Ureter (tissue), 1 donor: ENCODE measurements at regions not wholly inside any gene's neighbourhood (a gene's known extent, or its start where the extent isn't known, plus 50 kb on each side); places are given as distances from the start of the nearest gene placed in this dataset.
A peak's percentile ranks its signal among the peaks of the same experiment; 100 is the strongest.

Source experiments
- DNase-seq: peaks from one replicate; pipeline ENCODE4 v3.0.0-alpha.2; 2020; ENCODE audit warnings: low spot score
- donor health status: DM: yes; HTN: yes; CAD: no.

DNA sequence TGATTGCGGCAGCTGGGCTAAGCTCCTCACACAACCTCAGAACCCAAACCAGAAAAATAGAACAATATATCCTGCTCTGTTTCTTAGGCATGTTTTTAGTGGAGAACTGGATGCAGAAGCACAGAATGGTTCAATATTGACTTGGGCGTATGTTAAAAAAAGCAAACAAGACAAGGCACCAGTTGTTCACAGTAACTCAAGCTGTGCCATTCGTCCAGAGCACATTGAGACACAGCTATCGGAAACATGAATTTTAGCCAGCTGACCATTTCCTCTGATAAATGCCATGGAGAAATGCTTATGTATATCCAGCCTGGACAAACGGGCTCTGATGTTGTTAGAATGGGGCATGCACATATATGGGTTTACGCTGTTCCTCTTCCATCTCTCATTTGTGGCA lies 129.2 kb upstream of the PDZRN3 start:
- DNase-seq: no peak

GRCh38 chr3:73752338-73752737 lies 127.6 kb upstream of the PDZRN3 start:
- DNase-seq: no peak

DNA sequence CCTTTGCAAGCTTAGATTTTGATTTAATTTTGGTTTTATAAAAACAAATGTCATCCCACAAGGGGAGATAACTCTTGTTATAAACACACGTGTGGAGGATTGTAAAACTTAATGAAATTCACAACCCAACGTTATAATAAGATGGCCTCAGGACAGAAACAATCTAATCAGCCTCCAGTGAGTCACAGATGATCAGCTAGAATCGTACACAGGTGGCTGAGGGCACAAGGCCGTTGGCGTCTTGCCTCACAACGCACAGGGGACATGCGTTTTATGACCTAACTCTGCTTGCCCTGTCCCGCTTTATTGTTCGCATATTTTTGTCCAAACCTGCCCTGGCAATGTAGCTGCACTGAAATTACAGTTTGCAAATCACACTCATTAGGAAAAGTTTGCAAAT lies 121.9 kb upstream of the PDZRN3 start:
- DNase-seq: no peak

- no peak for DNase-seq
Measured at GRCh38 chr3:73745526-73746191, 120.9 kb upstream of the PDZRN3 start.

DNA sequence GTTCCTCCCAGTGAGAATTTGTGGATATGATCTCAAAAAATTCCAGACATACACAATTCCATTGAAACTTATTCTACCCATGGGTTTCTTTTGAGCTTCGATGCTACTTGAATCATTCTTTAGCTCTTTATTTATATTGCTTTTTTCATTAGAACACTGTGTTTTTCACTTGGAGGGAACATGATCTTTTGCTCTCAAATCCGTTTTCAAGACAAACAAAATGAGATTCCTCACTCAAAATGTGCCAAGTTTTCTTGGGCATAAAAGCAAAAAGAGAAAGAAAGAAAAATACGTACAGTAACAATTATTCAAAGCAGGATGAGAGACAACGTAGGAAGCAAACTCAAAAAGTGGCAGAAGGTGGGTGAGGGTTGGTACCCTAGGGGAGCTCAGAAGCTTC lies 118.8 kb upstream of the PDZRN3 start:
- DNase-seq: no peak

- DNase-seq: no peak
Measured at GRCh38 chr3:73739791-73740453, 115.2 kb upstream of the PDZRN3 start.

GRCh38 chr3:73738711-73739110 lies 114.0 kb upstream of the PDZRN3 start:
- no peak for DNase-seq

DNA sequence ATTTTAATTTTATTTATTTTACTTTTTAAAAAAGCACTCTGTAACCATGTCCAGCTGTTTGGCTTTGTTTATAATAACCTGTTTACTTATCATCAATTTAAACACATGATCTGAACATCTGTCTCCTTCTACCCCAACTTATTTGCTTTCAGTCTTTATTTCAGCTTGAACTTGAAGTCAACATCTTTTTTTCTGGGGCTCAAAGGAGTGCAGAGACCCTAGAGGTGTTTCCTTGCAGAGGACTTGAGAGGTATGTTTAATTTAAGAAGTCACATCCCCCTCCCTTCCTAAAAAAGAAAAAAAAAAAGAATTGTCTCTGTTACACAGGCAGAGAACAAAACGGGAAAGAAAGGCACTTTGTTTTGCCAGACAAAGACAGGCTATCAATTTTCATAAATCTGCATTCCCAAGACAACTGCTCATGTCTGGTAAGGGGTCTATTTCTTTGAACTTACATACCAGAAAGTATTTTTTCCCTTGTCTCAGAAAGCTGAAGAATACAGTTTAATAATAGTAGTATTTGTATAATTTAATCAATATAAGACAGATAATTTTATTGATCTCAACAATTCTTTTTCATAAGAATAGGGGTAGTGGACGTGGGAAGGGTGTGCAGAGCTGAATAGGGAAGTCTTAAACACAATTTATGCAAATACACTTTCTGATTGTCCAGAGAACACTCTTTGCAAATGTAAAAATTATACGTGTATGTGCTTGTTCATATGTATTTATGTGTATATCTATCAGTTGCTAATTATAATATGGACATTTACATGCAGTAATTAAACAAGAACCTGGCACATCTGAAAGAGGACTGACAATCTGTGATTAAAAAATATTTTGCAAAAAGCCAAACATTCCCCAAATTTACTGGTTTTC lies 109.7 kb upstream of the PDZRN3 start:
- no peak for DNase-seq

- DNase-seq: no peak
Measured at GRCh38 chr3:73733746-73734145, 109.0 kb upstream of the PDZRN3 start.

DNA sequence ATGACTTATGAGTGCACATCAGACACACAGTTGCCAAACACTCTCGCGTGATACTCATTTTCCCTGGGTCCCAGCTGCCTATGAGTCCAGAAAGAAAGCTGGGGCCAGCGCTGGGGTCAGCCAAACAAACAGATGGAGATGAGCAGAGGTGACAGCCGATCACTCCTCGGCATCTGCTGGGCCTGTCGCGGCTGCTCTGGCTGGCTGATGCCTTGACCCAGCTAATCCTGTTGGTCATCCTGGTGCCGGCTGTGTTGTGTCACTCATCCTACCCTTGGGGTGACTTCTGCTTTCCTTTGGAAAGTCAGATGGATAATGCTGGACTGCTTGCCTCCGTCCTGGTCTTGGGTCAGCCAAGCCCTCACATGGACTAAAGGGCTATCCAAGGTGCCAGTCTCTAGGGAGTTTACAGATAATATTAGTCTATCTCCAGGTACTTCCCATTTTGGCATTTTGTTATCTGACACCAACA lies 105.3 kb upstream of the PDZRN3 start:
- no peak for DNase-seq

- DNase-seq: no peak
Measured at GRCh38 chr3:73727854-73728253, 103.1 kb upstream of the PDZRN3 start.

DNA sequence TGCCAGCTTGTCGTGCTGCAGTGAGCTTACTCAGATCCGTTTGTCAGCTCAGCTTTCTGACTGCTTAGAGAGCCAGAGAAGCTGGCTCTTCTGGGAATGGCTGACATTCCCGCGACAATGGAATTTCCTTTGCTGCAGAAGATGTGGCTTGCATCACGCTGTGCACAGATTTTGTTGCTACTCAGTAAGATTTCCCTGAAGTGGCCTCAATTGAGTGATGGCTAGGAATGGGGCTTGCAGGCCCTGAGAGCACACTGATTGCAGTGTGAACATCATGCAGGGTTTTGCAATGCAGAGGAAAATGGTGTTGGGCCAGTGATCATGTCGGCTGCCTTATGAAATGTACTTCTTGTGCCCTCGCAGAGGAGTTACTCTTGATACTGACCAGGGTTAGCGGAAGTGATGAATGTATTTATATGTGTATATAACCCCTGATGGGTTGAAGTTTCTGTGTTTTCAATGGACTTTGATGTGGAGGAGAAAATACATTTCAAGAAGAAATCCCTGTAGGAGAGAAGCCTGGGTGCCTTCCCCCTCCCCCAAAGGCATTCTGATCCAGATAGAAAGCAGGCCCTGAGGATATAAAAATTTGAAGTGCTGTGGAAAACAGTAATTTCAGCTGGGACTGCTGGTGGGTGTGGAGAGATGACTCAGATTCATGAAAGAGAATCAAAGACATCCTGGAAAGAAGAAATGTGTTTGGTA lies 102.5 kb upstream of the PDZRN3 start:
- no peak for DNase-seq

DNA sequence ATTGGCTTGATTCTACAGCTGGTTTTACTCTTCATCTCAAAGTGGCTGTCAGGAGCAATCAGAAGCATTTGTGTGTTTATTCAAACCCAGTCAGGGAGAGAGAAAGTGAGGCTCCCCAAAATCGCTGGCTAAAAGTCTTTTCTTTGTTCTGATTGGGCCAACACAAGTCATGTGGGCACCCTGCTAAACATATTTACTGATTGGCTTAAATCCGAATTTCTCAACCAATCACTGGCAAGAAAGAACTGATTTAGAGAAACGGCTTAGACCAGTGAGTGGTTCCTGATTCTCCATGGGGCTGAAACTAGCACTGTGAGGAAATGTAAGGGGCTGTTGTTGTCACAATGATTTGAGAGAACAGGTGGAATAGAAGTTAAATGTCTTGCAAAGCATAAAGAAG lies 98.9 kb upstream of the PDZRN3 start:
- no peak for DNase-seq

GRCh38 chr3:73719861-73720260 lies 95.1 kb upstream of the PDZRN3 start:
- peak; percentile 62 for DNase-seq

DNA sequence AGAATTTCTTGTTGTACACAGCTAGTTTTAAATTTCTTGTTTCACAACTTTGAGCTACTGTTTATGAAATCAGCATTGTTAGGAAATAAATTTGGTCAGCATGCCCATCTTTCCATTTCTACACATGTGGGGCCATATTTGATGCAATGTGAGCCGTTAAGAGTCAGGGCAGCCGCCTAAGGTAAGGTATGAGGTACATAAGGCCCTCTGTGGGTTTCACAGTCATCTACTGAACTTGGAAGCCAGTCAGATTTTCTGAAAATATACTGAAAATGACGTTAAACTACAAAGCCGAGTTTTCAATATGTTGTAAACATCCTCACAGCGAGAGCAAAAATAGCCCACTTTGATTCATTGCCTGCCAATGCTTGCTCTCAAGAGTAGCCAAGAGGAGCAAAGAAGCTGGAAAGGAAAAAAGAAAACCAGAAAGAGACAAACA lies 94.7 kb upstream of the PDZRN3 start:
- no peak for DNase-seq

GRCh38 chr3:73718326-73719110 lies 93.8 kb upstream of the PDZRN3 start:
- peak; percentile 46 for DNase-seq

DNA sequence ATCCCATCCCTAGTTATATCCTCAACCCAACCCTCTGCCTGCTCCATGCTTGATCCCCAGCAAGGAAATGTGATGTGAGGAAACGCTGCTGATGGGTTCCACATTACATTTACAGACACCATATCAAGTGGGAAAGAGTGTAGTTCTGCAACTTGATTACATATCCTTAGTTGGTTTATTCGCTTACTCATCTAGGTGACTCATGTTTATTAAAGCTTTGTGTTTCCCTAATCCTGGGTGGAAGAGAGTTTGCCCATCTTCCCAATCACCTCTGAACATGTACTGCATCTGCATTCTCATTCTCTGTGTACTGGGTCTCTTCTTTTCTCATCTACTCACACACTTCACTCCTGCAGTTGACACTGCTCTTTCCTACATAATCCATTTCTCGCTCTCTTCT lies 91.7 kb upstream of the PDZRN3 start:
- no peak for DNase-seq

DNA sequence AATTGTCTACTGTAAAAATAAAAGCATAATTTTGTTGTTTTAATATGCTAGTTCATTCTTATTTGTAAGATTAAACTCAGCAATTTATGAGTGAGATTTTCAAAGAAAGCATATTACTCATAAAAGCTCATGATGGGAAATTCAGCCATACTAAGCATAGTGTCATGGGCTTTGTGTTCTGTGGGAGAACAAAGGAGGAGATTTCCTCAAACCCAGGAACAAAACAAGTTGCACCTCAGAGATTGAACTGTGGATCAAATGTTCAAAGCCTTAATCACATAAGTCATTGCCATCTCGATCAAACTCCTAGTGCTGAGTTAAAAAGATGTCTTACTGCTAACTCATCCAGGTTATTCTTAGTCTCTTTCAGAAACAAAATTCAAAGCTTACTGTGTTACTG lies 85.6 kb upstream of the PDZRN3 start:
- no peak for DNase-seq

- no peak for DNase-seq
Measured at GRCh38 chr3:73709712-73710111, 85.0 kb upstream of the PDZRN3 start.

DNA sequence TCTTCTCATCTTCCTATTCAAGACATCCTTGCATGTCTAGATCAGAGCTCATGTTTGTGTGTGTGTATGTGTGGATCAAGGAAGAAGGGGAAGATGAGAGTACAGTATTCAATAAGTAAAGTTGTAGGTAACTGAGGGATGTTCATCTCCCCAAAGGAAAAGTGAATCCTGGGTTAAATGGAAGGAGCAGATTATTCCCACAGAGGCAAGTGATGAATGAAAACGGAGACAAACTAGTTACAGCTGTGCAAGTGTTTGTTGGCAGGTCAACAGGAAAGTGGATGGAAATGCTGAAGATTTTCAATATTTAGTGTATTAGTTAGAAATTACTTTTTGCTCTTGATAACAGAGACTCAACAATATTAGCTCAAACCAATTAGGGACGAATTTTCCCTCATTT lies 84.2 kb upstream of the PDZRN3 start:
- DNase-seq: no peak

DNA sequence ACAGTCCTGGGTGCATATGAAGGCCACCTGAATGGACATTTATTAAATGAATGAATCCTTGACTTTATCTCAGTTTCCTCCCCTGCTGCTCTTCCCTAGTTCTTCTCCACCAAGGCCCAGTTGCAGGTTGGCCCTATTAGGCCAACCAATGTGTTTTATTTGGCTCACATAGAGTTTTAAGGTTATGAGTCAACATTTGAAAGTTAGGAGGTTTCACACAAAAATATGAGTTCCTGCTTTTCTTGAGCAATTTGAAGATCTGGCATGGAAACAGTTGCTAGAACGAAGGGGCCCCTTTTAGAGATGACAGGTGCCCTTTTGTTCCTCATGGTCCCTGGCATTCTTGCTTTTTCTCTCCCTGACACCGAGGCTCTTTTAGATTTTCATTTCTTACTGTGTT lies 83.0 kb upstream of the PDZRN3 start:
- no peak for DNase-seq
